Effector CD4-positive, alpha-beta T cell (primary cell): ENCODE measurements at regions not wholly inside any gene's neighbourhood (a gene's known extent, or its start where the extent isn't known, plus 50 kb on each side); places are given as distances from the start of the nearest gene placed in this dataset.

ENCODE experiments used
- DNase-seq: peaks from one replicate; pipeline ENCODE4 v3.0.0-alpha.2; 2020

- DNase-seq, result no peak
These were observed 96.2 kb upstream of the HAAO start for GRCh38 chr2:42888321-42889245.

GRCh38 chr2:42886921-42887320 is 94.5 kb upstream of the HAAO start:
- DNase-seq, result no peak

- DNase-seq, result no peak
These were observed 90.4 kb upstream of the HAAO start for GRCh38 chr2:42882756-42883155.

GRCh38 chr2:42881732-42882131 is 89.3 kb upstream of the HAAO start:
- no peak for DNase-seq

GRCh38 chr2:42880738-42881690 is 88.6 kb upstream of the HAAO start:
- no peak for DNase-seq

- no peak for DNase-seq
These were observed 87.7 kb upstream of the HAAO start for GRCh38 chr2:42879913-42880737.

- DNase-seq, result no peak
These were observed 86.8 kb upstream of the HAAO start for GRCh38 chr2:42879121-42879705.

GRCh38 chr2:42878581-42878980 is 86.2 kb upstream of the HAAO start:
- no peak for DNase-seq

GRCh38 chr2:42877936-42878335 is 85.6 kb upstream of the HAAO start:
- DNase-seq, result no peak

- DNase-seq, result no peak
These were observed 85.1 kb upstream of the HAAO start for GRCh38 chr2:42877511-42877910.

- DNase-seq, result no peak
These were observed 84.0 kb upstream of the HAAO start for GRCh38 chr2:42876326-42876751.

- no peak for DNase-seq
These were observed 83.5 kb upstream of the HAAO start for GRCh38 chr2:42875880-42876279.

- DNase-seq, result no peak
These were observed 82.8 kb upstream of the HAAO start for GRCh38 chr2:42874949-42875801.

- DNase-seq, result no peak
These were observed 80.3 kb upstream of the HAAO start for GRCh38 chr2:42872721-42873120.

GRCh38 chr2:42871372-42871771 is 79.0 kb upstream of the HAAO start:
- no peak for DNase-seq

- no peak for DNase-seq
These were observed 76.5 kb upstream of the HAAO start for GRCh38 chr2:42868874-42869273.

- no peak for DNase-seq
These were observed 75.7 kb upstream of the HAAO start for GRCh38 chr2:42868096-42868495.

GRCh38 chr2:42867093-42868065 is 75.0 kb upstream of the HAAO start:
- no peak for DNase-seq

- no peak for DNase-seq
These were observed 73.8 kb upstream of the HAAO start for GRCh38 chr2:42865884-42866881.
